Immature natural killer cell (primary cell): ENCODE measurements at regions not wholly inside any gene's neighbourhood (a gene's known extent, or its start where the extent isn't known, plus 50 kb on each side); places are given as distances from the start of the nearest gene placed in this dataset.
"Not testable (repeated sequence)": the region's sequence is repeated elsewhere in the genome, so short reads cannot be mapped to it uniquely, and the experiment has no call there.

Experiments
- DNase-seq, 3 donors: peaks; one replicate each; pipeline ENCODE4 v3.0.0; 2022; ENCODE audit warnings: mixed read lengths in 1 of 3
- H3K27ac Mint-ChIP-seq, 6 donors: one replicate each; pipeline ENCODE4 v1.8.0; 2020; ENCODE audit warnings: mixed read lengths in 6 of 6, mild to moderate bottlenecking in 5 of 6, inconsistent platforms in 4 of 6, moderate library complexity in 3 of 6
- H3K27me3 Mint-ChIP-seq, 3 donors: one replicate each; pipeline ENCODE4 v1.8.0; 2020 to 2021; ENCODE audit warnings: low read depth in 3 of 3, mild to moderate bottlenecking in 3 of 3, mixed read lengths in 3 of 3, moderate library complexity in 3 of 3, inconsistent platforms in 1 of 3
- H3K36me3 Mint-ChIP-seq, 3 donors: one replicate each; pipeline ENCODE4 v1.8.0; 2020; ENCODE audit warnings: mixed read lengths in 3 of 3, inconsistent platforms in 2 of 3, mild to moderate bottlenecking in 2 of 3
- H3K4me1 Mint-ChIP-seq, 2 donors: one replicate each; pipeline ENCODE4 v1.8.0; 2020; ENCODE audit warnings: inconsistent platforms in 2 of 2, mild to moderate bottlenecking in 2 of 2, mixed read lengths in 2 of 2, moderate library complexity in 1 of 2
- H3K4me3 Mint-ChIP-seq, 5 donors: one replicate each; pipeline ENCODE4 v1.8.0; 2020; ENCODE audit warnings: mild to moderate bottlenecking in 5 of 5, mixed read lengths in 5 of 5, inconsistent platforms in 3 of 5, moderate library complexity in 3 of 5
- H3K9me3 Mint-ChIP-seq, 6 donors: one replicate each; pipeline ENCODE4 v1.8.0; 2020; ENCODE audit warnings: mild to moderate bottlenecking in 6 of 6, mixed read lengths in 6 of 6, inconsistent platforms in 4 of 6, moderate library complexity in 3 of 6

DNA sequence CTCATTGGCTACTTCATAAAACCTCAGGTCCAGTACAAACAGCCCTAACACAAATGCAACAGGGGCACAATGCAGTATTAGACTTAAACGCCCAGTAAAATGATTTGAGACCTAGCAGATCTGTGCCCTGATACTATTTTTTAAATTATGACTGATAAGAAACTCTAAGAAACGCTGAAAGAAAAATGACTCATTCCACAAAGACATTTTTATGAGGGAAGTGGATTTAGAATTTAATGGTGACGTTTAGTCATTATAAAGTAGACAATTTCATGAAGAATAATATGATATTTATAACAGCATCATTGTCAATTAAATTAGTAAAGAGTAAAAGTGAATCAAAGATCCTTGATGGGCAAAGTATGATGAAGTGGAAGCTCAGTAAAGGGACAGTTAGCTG is 80.4 kb upstream of the DHX40 start:
- DNase-seq: no peak
- H3K36me3 Mint-ChIP-seq: peaks cover 0 to 4% (median 0%) of the 10 kb centered on the region in 3 donors
- H3K9me3 Mint-ChIP-seq: no peaks in the 10 kb centered on the region
- H3K4me1 Mint-ChIP-seq: peaks cover 8 to 12% of the 10 kb centered on the region in 2 donors
- H3K4me3 Mint-ChIP-seq: no peak overlapping the region
- H3K27me3 Mint-ChIP-seq: peaks cover 2 to 11% (median 3%) of the 10 kb centered on the region in 3 donors
- no peak overlapping the region for H3K27ac Mint-ChIP-seq

- Mint-ChIP-seq H3K4me1 (peaks cover 8 to 12% of the 10 kb centered on the region in 2 donors), H3K36me3 (peaks cover 0 to 4% (median 0%) of the 10 kb centered on the region in 3 donors), H3K27me3 (peaks cover 2 to 11% (median 3%) of the 10 kb centered on the region in 3 donors), H3K27ac (no peak overlapping the region), H3K9me3 (no peaks in the 10 kb centered on the region), H3K4me3 (no peak overlapping the region)
- no peak for DNase-seq
These were observed 79.5 kb upstream of the DHX40 start for GRCh38 chr17:59485946-59486345.

GRCh38 chr17:59487161-59487873 is 78.1 kb upstream of the DHX40 start:
- no peaks in the 10 kb centered on the region for H3K36me3 Mint-ChIP-seq
- peaks cover 8 to 12% of the 10 kb centered on the region in 2 donors for H3K4me1 Mint-ChIP-seq
- H3K4me3 Mint-ChIP-seq: no peak overlapping the region
- DNase-seq: no peak
- no peak overlapping the region for H3K27ac Mint-ChIP-seq
- peaks cover 5 to 8% (median 5%) of the 10 kb centered on the region in 3 donors for H3K27me3 Mint-ChIP-seq
- H3K9me3 Mint-ChIP-seq: no peaks in the 10 kb centered on the region

- peaks cover 5 to 6% (median 5%) of the 10 kb centered on the region in 3 donors for H3K27me3 Mint-ChIP-seq
- no peak overlapping the region for H3K27ac Mint-ChIP-seq
- no peak for DNase-seq
- no peak overlapping the region for H3K4me3 Mint-ChIP-seq
- H3K4me1 Mint-ChIP-seq: peaks cover 4 to 6% of the 10 kb centered on the region in 2 donors
- H3K36me3 Mint-ChIP-seq: no peaks in the 10 kb centered on the region
- H3K9me3 Mint-ChIP-seq: no peaks in the 10 kb centered on the region
These were observed 76.6 kb upstream of the DHX40 start for GRCh38 chr17:59488805-59489204.

GRCh38 chr17:59490216-59490615 is 75.2 kb upstream of the DHX40 start:
- Mint-ChIP-seq H3K9me3 (peaks cover 0 to 1% (median 0%) of the 10 kb centered on the region in 6 donors), H3K4me1 (no peaks in the 10 kb centered on the region), H3K27me3 (peaks cover 5 to 6% (median 6%) of the 10 kb centered on the region in 3 donors), H3K36me3 (no peaks in the 10 kb centered on the region), H3K4me3 (no peak overlapping the region), H3K27ac (no peak overlapping the region)
- DNase-seq: no peak

GRCh38 chr17:59491353-59492090 is 73.9 kb upstream of the DHX40 start:
- Mint-ChIP-seq H3K4me3 (no peak overlapping the region), H3K27me3 (peaks cover 5 to 8% (median 6%) of the 10 kb centered on the region in 3 donors), H3K9me3 (peaks cover 0 to 1% (median 0%) of the 10 kb centered on the region in 6 donors), H3K36me3 (no peaks in the 10 kb centered on the region), H3K27ac (no peak overlapping the region), H3K4me1 (no peaks in the 10 kb centered on the region)
- no peak for DNase-seq

- no peaks in the 10 kb centered on the region for H3K36me3 Mint-ChIP-seq
- no peaks in the 10 kb centered on the region for H3K4me1 Mint-ChIP-seq
- H3K4me3 Mint-ChIP-seq: no peak overlapping the region
- no peak overlapping the region for H3K27ac Mint-ChIP-seq
- peaks cover 5 to 6% (median 6%) of the 10 kb centered on the region in 3 donors for H3K27me3 Mint-ChIP-seq
- DNase-seq: no peak
- H3K9me3 Mint-ChIP-seq: peaks cover 0 to 1% (median 0%) of the 10 kb centered on the region in 6 donors
These were observed 73.3 kb upstream of the DHX40 start for GRCh38 chr17:59492091-59492451.

DNA sequence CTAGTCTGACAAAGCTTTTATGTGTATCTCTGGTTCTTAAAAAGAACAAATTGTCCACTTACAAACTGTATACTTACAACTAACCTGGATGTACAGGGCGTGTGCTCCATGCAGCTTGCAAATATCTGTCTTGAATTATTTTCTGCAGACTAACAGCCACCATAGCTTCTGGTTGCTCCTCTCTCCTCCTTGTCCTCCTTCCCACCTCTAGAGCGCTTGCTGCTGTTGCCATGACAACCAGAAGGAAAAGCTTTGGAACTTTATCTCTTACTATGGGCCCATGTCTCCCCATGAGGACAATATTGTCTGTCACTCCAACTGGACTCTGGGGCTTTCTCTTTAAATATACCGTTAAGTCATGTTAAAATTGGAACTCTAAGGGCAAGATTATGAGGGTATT is 71.5 kb upstream of the DHX40 start:
- Mint-ChIP-seq H3K27ac (no peak overlapping the region), H3K36me3 (no peaks in the 10 kb centered on the region), H3K9me3 (peaks cover 0 to 1% (median 0%) of the 10 kb centered on the region in 6 donors), H3K4me3 (no peak overlapping the region), H3K27me3 (peaks cover 5 to 6% (median 5%) of the 10 kb centered on the region in 3 donors), H3K4me1 (no peaks in the 10 kb centered on the region)
- DNase-seq: no peak

- H3K27me3 Mint-ChIP-seq: peaks cover 4 to 5% (median 5%) of the 10 kb centered on the region in 3 donors
- H3K36me3 Mint-ChIP-seq: no peaks in the 10 kb centered on the region
- no peak for DNase-seq
- H3K27ac Mint-ChIP-seq: no peak overlapping the region
- no peak overlapping the region for H3K4me3 Mint-ChIP-seq
- peaks cover 0 to 1% (median 0%) of the 10 kb centered on the region in 6 donors for H3K9me3 Mint-ChIP-seq
- H3K4me1 Mint-ChIP-seq: no peaks in the 10 kb centered on the region
These were observed 70.5 kb upstream of the DHX40 start for GRCh38 chr17:59494757-59495368.

DNA sequence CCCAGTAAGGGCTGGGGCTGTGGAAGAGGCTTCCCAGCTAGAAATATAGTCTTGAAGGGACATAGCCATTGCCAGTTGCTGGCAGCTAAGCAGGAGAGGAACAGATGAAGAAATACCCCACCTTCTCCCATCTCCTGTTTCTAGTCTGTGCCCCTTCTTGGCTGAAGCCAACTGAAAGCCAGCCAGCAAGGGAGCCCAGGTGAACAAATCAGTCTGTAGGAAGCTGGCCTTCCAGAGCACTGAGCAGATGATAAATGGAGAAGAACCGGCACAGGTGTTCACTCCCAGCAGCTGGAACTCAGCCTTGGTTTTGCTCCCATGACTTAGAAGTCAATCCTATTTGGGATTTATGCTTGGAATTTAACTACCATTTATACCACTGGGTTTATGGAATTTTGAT is 69.2 kb upstream of the DHX40 start:
- H3K27ac Mint-ChIP-seq: no peak overlapping the region

GRCh38 chr17:59498530-59499307 is 66.7 kb upstream of the DHX40 start:
- peaks cover 2 to 3% (median 3%) of the 10 kb centered on the region in 3 donors for H3K27me3 Mint-ChIP-seq
- H3K36me3 Mint-ChIP-seq: no peaks in the 10 kb centered on the region
- H3K4me3 Mint-ChIP-seq: no peak overlapping the region
- no peak for DNase-seq
- no peaks in the 10 kb centered on the region for H3K4me1 Mint-ChIP-seq
- H3K27ac Mint-ChIP-seq: no peak overlapping the region
- peaks cover 0 to 1% (median 0%) of the 10 kb centered on the region in 6 donors for H3K9me3 Mint-ChIP-seq

More for the DNA sequence above, 69.2 kb upstream of the DHX40 start:
- Mint-ChIP-seq H3K9me3 (peaks cover 0 to 1% (median 0%) of the 10 kb centered on the region in 6 donors), H3K36me3 (no peaks in the 10 kb centered on the region), H3K4me1 (no peaks in the 10 kb centered on the region), H3K4me3 (no peak overlapping the region), H3K27me3 (peaks cover 4 to 5% (median 5%) of the 10 kb centered on the region in 3 donors)
- no peak for DNase-seq

DNA sequence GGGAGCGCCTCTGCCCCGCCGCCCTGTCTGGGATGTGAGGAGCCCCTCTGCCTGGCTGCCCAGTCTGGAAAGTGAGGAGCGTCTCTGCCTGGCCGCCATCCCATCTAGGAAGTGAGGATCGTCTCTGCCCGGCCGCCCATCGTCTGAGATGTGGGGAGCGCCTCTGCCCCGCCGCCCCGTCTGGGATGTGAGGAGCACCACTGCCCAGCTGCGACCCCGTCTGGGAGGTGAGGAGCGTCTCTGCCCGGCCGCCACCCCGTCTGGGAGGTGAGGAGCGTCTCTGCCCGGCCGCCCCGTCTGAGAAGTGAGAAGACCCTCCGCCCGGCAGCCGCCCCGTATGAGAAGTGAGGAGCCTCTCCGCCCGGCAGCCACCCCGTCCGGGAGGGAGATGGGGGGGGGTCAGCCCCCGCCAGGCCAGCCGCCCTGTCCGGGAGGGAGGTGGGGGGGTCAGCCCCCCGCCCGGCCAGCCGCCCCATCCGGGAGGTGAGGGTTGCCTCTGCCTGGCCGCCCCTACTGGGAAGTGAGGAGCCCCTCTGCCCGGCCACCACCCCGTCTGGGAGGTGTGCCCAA is 65.2 kb upstream of the DHX40 start:
- not testable (repeated sequence) for H3K36me3 Mint-ChIP-seq, H3K27ac Mint-ChIP-seq, DNase-seq, H3K27me3 Mint-ChIP-seq, H3K4me1 Mint-ChIP-seq, H3K4me3 Mint-ChIP-seq, H3K9me3 Mint-ChIP-seq

- peaks cover 1 to 6% (median 4%) of the 10 kb centered on the region in 3 donors for H3K27me3 Mint-ChIP-seq
- H3K4me3 Mint-ChIP-seq: no peak overlapping the region
- H3K9me3 Mint-ChIP-seq: no peaks in the 10 kb centered on the region
- no peaks in the 10 kb centered on the region for H3K36me3 Mint-ChIP-seq
- no peak for DNase-seq
- H3K4me1 Mint-ChIP-seq: no peaks in the 10 kb centered on the region
- H3K27ac Mint-ChIP-seq: no peak overlapping the region
These were observed 63.7 kb upstream of the DHX40 start for GRCh38 chr17:59501690-59502089.
